ELR (cell line): ENCODE measurements at regions not wholly inside any gene's neighbourhood (a gene's known extent, or its start where the extent isn't known, plus 50 kb on each side); places are given as distances from the start of the nearest gene placed in this dataset.

Experiments
- DNase-seq: peaks from one replicate; pipeline ENCODE4 v3.0.0-alpha.2; 2015; ENCODE audit warnings: low read depth

DNA sequence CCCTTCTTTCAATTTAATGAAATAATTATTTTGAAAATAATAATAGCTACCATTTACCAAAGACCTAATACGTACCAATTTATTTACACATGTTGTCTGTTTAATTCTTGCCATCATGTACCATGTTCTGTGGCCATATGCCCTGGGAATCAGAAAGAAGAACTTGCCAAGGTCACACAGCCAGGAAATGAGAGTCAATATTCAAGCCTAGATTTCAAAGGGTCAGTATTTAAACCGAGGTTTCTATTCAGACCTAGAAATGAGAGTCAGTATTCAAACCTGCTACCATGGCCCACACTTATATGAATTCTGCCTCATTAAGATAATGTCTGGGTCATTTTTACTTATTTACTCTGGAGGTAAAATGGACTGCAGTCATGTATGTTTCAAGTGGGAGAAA is 103.6 kb upstream of the TBL1XR1 start:
- no peak for DNase-seq

DNA sequence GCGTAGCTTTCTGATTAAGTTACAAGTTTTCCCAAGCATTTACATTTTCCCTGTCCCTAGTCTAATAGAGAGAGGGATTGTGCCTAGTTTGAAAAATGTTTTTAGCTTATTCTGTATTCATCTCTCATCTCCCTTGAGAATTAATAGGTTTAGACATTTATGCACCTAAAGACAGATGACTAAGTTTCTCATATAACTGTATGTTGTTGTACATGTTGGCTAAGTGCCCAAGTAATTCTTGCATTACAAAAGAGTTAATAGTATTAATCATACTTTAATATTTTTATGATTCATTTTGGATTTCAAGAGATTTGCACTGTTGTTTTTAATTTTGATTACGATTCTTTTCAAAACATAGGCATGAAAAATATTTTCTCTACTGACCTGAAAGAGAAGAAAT is 109.0 kb upstream of the TBL1XR1 start:
- peak; percentile 23 for DNase-seq

DNA sequence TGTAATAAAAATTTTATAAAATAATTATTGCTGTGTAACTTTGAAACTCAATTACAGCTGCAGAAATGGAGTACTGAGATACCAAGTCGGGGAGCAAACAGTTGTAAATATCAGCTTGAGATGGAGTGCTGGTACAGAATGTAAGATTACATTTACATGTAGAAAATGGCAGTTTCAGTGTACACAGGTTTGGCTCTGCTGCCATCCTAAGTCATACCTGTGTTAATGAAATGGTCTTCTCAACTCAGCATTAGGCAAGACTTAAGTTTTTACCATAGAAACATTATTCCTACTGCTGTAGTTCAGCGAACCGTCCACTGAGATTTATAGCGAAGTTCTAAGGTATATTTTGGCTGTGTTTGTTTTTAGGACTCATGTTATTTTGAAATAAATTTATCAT is 110.1 kb upstream of the TBL1XR1 start:
- DNase-seq, result no peak

DNA sequence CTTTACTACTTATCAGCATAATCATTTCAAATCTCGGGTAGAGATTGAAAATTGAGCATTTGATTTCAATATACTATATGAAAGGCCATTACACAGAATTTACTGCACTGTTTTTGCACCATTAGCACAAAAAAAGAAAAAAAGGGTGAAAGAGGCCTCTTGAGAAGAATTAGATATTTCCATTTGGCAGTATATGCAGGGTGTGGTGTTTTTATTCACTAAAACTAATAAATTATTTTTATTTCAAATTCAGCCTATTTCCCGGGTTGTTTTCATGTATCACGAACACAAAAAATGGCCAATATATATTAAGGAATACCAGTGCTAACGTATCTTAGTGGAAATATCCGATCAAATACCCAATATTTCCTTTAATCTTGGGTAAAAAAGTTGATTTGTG is 110.5 kb upstream of the TBL1XR1 start:
- DNase-seq, result no peak

DNA sequence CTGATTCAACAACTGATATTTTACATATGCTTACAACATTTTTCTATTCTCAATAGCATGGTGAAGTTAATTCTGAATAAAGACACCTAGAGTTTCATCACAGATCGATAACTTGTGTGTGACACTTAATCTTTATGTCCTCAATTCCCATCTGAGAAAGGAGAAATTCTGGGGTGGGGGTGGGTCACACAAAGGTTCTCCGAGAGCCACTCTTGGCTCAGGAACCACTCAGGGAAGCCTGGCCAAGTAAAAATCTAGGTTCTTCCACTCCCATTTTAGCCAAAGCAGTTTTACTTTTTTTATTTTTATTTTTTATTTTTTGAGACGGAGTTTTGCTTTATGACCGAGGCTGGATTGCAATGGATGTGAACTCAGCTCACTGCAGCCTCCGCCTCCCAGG is 111.0 kb upstream of the TBL1XR1 start:
- DNase-seq, result no peak

DNA sequence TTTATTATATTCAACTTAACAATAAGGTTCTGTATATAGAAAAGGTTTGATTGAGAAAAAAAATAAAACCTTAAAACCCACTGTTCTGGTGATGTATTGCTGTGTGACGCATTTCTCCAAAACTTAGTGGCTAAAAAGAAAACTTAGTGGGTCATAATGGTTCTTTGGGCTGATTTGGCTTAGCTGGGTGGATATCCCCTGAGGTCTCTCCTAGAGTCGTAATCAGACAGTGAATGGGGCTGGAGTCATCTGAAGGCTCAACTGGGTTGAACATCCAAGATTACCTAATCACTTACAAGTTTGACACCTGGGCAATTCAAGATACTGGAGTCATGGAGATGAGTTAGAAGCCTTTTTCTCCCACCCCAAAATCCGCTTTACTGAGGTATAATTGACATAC is 111.6 kb upstream of the TBL1XR1 start:
- no peak for DNase-seq

DNA sequence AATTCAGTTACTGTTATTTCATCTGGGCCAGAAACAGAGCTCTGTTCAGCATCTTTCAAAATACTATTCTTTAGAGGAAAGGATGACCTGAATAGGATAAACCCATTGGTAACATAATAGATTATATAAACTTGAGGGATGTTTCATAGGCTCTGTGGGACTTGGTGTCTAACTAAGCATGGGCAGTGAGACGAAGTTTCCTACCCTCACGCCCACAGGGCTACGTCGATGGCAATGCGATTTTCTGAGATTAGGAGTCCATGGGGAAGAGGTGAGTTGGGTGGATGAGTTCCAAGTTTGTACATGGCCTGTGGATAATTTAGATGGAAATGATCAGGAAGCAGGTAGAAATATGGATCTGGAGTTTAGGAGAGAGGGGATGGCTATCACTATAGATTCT is 115.2 kb upstream of the TBL1XR1 start:
- DNase-seq, result no peak

DNA sequence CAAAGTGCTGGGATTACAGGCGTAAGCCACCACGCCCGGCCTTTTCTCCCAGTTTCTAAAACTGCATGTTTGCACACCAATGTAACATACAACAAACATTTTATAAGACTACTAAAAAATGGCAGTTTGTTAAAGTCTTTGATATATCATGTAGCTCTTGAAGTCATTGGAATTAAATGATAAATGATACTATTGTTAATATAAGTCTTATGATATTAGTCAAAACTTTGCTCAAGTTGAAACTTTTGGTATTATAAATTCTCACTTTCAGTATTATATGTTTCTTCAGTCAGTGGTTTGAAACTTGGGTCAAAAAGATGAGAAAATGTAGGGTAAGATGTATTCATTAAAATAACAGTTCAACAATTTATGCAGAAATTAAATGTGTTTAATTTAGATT is 117.6 kb upstream of the TBL1XR1 start:
- no peak for DNase-seq

DNA sequence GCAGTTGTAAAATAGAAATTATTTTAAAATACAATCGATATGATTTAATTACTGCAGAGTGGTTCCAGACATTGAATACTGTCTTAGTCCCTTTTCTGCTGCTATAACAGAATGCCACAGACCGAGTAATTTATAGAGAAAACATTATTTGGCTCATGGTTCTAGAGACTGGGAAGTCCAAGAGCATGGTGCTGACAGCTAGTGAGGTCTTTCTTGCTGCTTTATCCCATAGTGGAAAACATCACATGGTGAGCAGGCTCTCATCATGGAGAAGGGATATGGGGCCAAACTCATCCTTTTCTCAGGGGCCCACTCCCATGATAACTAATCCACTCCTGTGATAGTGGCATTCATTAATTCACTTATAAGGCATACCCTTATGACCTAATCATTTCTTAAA is 120.0 kb upstream of the TBL1XR1 start:
- DNase-seq, result no peak

DNA sequence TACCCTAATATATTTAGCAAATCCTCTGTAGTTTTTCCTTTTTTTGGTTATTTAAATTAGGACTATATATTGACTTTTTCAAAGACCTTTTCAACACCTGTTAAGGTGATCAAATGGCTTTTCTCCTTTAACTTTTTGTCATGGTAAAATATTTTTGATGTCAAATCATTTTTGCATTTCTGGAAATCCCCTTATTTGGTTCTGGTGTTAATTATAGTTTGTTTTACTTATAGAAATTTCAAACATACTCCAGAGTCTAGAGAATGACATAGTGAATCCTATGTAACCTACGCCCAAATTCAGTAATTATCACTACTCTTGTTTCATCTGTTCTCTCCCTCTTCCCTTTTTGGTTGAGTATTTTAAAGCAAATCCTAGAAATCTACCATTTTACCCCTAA is 121.3 kb upstream of the TBL1XR1 start:
- DNase-seq, result no peak

DNA sequence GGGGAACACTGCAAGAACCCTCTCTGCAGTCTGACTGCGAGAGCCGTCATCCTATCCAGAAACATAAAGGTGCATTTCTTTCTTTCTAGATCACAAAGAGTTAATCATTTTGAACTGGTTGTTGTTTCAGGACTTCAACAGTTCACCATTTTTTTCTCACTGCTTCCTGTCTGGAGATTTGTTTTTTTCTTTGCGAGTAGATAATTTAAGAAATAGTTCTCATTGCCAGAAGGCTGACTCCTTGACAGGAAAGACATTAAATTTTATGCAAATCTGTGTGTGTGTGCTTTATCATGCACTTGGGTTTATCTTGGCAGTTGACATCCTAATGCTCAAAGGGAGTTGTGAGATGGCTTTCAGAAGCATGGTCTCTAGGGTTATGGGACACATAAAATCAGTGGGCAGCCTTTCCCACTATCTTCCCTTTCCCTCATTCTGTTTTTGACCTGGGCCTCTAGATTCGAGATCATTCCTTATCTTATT is 123.5 kb upstream of the TBL1XR1 start:
- no peak for DNase-seq

DNA sequence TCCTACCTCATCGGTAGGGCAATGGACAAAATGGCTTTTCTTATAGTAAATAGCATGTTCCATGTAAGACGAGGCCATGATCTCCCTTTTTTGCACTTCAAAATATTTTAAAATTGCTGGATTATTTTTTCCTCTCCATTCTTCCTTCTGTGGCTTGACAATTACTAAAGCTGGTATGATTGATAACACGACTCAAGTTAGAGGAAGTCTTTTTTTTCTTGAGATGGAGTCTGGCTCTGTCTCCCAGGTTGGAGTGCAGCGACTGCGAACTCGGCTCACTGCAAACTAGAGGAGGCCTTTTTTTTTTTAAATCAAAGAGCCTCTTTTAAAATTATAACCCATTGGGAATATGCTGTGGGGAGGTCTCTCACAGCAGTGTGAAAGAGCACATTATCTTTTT is 124.5 kb upstream of the TBL1XR1 start:
- no peak for DNase-seq

DNA sequence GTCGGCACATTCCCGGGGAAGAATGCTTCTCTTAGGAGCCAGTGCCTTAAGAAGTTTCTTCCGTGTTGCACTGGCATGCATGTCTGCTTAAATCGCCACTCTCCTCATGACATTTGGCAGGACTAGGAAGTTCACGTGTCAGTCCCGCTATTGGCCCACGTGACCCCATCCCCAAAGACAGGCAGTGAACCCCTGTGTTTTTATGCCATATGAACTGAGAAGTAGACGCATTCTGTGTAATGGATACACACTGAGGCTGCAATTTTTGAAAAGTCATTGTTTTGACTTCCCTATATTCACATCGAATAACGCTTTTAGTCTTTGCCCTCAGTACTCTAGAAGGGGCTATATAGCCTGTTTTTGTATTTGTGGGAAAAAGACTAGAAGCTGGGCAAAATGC is 125.6 kb upstream of the TBL1XR1 start:
- DNase-seq, result no peak

DNA sequence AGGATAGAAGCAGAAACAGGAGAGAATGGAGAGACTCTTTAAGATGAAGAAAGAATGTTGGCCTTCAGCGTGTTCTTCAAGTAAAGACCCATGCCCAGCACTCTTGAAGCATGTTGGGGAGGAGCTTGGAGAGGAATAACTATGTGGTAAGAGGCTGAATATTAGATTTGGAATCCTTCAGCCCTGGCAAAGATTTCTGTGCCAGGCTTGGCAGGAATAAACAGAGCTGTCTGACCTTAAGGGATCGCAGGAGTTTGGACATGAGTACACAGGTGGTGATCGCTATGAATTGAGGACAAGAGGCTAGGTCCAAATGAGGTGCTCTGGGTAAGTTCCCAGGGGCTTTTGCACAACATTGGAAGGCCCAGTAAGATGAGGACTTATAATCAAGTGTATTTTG is 132.6 kb upstream of the TBL1XR1 start:
- DNase-seq, result no peak

DNA sequence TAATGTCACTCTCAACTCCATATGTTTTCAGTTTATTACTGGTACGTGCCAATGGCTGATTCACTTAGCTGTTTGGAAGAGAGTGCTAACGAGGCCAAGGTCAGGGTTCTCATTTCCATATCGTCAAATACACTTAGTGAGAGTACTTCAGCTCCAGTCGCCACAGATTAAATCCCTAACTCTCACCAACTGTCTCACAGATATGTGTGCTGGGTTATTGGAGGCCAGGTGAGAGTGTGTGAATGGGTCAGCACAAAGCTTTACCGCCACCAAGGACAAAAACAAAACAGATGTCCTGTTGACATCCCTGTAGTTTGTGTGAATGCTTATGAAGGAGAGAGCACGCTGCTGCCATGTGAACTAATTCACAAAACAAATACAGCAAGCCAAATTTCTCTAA is 133.5 kb upstream of the TBL1XR1 start:
- no peak for DNase-seq

DNA sequence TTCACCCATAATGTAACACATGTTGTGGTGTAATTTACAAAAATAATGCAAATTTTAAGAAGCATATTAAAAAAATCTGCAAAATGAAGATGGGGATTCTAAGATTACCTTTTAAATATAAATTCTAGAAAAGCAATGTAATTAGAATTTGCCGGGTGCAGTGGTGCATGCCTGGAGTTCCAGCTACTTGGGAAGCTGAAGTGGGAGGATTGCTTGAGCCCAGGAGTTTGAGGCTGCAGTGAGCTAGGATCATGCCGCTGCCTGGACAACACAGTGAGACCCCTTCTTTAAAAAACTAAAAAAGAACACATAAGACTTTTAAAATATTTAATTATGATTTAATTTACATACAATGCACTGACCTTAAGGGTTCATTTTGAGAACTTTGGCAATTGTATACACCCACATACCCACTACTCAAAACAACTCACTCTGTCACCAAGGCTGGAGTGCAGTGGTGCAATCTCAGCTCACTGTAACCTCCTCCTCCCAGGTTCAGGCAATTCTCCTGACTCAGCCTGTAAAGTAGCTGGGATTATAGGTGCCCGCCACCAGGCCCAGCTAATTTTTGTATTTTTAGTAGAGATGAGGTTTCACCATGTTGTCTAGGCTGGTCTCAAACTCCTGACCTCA is 134.0 kb upstream of the TBL1XR1 start:
- no peak for DNase-seq

DNA sequence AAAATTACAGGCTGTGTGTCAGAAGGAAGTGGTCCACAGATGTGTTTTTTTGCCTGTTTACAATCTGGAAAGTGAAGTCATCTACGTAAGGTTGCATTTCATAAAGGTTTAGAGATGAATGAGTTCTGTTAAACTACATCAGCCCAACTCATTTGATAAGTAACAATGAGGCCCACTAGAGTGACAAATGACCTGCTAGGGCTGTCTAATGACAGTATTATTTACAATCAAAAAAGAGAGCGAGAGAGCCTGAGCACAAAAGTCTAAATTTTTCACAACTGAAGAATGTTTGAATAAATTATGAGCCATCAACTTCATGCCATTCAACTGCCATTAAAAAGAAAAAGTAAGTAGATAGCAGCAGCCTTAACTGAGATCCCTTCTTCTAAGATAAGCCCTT is 135.7 kb upstream of the TBL1XR1 start:
- DNase-seq, result no peak

DNA sequence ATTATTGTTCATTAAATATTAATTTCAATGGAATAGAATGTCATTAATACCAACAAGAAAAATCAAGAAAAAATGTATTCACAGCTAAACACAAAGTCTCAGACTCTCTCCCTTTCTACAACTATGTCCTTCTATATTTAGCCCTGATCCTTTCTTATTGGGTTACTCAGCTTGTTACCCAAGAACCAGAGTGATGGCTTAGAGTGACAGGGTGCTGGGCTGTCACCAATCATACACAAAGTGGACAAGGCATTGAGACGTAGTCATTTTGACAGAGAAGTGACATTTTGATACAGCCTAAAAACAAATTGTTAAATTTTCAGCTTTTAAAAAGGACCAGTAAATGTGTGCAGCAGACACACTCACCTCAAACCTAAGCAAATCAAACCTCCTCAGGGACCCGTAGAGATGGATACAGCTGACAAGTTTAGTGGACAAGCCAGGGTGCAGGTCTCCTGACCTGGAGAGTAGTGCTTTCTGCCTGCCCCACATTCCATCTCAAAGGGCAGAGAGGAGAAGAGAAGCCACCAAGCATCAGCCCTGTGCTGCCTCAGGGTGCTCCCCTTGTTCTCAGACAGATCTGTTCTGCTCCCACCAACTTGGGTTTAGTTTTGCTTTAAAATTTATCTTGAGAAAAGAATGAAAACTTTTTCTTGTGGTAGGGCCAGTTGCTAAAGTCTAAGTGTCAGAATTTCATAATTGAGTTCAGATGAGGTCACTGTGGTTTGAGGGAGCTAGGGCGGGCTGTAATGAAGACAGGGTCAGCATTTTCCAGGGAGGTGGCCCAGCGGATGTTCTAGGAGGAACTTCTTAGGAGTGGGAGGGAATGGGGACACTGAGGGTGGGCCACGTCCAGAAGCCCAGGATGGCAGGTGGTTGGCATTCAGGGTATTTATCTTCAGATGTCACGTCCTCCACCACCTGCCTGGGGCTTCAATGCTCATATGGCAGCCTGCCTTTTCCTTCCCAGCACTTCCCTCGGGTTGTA is 136.5 kb upstream of the TBL1XR1 start:
- no peak for DNase-seq

DNA sequence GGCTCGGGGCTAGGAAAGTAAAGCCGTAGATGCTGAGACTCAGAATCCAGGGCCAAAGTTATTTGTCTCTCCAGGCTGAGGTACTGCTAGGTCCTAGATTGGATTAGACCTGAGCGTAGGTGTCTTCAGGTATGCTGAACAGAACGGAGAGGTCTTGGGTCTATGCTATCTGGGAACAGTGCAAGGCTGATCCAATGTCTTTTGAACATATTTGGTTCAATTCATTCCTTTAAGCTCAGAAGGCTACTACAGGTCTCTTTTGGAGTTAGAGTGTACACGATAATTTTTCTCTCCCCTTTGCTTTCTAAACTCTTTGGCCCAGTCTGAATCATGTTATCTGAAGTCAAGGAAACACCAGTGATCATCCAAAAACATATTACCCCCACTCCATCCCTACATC is 137.5 kb upstream of the TBL1XR1 start:
- no peak for DNase-seq

DNA sequence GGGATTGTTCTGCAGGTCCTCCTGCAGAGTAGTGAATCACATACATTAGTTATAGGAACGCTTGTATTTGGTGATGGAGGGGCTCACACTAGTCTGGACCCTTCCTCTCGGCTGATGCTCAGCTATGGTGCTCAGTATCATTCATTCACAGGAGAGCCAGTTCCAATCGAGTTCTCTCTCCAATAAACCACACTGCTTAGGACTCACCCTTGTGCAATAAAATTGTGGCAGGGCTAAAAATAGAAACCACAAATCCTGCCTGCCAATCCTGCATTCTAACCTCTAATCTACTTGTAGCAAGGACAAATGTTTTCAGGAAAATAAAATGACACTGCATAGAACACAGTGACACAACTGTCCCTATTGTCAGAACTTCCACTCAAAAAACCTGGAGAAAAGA is 138.4 kb upstream of the TBL1XR1 start:
- DNase-seq, result no peak

DNA sequence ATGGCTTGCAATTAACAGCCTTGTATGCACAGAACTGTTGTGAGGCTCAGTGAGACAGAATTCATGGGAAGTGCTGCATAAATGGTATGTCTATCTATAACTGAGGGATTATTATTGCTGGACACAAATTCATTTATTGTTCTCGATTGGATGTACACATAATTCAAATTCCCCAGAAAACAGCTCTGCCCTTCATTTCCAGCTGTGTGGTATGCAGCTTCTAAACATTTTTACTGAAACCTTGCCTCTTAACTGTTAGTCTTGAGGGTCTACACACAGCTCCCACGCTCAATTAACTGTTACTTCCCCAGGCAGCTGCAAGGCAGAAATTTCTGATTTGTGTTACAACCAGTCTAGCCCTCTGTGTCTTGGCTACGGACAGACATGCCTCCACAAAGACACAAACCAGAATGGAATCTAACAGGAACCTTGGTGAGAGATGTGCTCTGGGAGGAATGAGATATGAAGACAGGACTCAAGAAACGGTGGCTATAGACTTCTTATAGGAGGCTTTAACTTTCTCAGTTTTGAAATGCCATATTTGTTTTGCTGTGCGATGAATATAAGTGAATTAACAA is 139.7 kb upstream of the TBL1XR1 start:
- DNase-seq, result no peak

DNA sequence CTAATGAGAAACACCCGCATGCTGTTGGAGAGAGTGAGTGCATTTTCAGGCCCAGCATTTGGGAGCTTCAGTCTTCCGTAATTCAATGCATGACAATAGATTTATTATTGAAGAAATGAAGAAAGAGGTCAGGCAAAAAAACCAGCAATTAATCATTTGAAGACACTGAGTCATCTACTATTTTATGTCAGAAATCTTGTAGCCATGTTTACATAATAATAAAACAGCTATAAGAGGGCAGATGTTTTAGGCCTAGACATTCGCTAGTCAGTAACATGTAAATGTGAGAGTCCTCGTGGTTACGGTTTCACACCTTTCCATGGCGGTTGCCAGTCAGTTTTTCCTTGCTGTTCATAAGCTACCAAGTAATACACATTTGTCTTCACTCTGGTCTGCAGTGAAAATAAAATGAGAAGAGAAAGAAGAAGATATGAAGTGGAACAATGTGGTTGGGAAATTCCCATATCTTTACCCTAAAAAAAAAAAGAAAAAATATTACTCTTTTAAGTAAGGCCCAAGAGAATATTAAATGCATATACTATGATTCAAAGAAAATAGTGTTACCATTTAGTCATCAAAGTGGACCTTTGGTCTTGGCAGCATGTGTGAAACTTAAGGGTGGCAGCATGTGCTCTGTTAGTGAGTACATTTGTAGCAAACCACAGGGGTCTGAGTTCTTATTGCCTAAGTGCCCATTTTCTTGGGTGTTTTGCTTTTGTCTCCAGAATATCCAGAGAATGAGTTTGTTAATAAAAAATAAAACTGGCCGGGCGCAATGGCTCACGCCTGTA is 140.5 kb upstream of the TBL1XR1 start:
- DNase-seq, result peak; percentile 74
